Hippocampal formation (tissue), 2 donors: ENCODE measurements at regions not wholly inside any gene's neighbourhood (a gene's known extent, or its start where the extent isn't known, plus 50 kb on each side); places are given as distances from the start of the nearest gene placed in this dataset.

Experiments used
- DNase-seq, 2 donors: peaks; one replicate each; lab custom pipeline; 2025; lab: John Stamatoyannopoulos, UW

GRCh38 chr10:131487822-131488221, 176.3 kb upstream of the TCERG1L start:
- DNase-seq = no peak

- DNase-seq = no peak
These were observed 179.6 kb upstream of the TCERG1L start for GRCh38 chr10:131490991-131491594.

GRCh38 chr10:131492211-131492857, 180.8 kb upstream of the TCERG1L start:
- no peak for DNase-seq

GRCh38 chr10:131493432-131493831, 181.9 kb upstream of the TCERG1L start:
- DNase-seq = no peak

GRCh38 chr10:131494451-131494850, 182.9 kb upstream of the TCERG1L start:
- no peak for DNase-seq

GRCh38 chr10:131495224-131495623, 183.7 kb upstream of the TCERG1L start:
- DNase-seq = no peak

GRCh38 chr10:131495892-131496291, 184.4 kb upstream of the TCERG1L start:
- DNase-seq = no peak

- no peak for DNase-seq
These were observed 185.0 kb upstream of the TCERG1L start for GRCh38 chr10:131496351-131497052.

- no peak for DNase-seq
These were observed 188.0 kb upstream of the TCERG1L start for GRCh38 chr10:131499566-131499965.

GRCh38 chr10:131500181-131500580, 188.7 kb upstream of the TCERG1L start:
- no peak for DNase-seq

GRCh38 chr10:131500892-131501291, 189.4 kb upstream of the TCERG1L start:
- no peak for DNase-seq

- no peak for DNase-seq
These were observed 192.5 kb upstream of the TCERG1L start for GRCh38 chr10:131503992-131504391.

GRCh38 chr10:131511391-131511790, 199.9 kb upstream of the TCERG1L start:
- no peak for DNase-seq

GRCh38 chr10:131512852-131513251, 201.3 kb upstream of the TCERG1L start:
- DNase-seq = no peak

- no peak for DNase-seq
These were observed 201.9 kb upstream of the TCERG1L start for GRCh38 chr10:131513445-131513844.

- no peak for DNase-seq
These were observed 202.4 kb upstream of the TCERG1L start for GRCh38 chr10:131513901-131514300.

- DNase-seq = no peak
These were observed 202.9 kb upstream of the TCERG1L start for GRCh38 chr10:131514454-131514853.

GRCh38 chr10:131516285-131516684, 204.8 kb upstream of the TCERG1L start:
- no peak for DNase-seq

GRCh38 chr10:131517781-131518180, 206.3 kb upstream of the TCERG1L start:
- DNase-seq = no peak

GRCh38 chr10:131519723-131520605, 208.4 kb upstream of the TCERG1L start:
- no peak for DNase-seq

GRCh38 chr10:131531265-131532190, 220.0 kb upstream of the TCERG1L start:
- no peak for DNase-seq
